GM12878 (cell line): ENCODE measurements at regions not wholly inside any gene's neighbourhood (a gene's known extent, or its start where the extent isn't known, plus 50 kb on each side); places are given as distances from the start of the nearest gene placed in this dataset.

Source experiments
- ATAC-seq: fragments of 200-7000 bp; cut with Tn5 transposase; 3 replicates; pipeline ENCODE4 v1.9.1; 2020; ENCODE audit warnings: mild to moderate bottlenecking, moderate library complexity
- BruUV-seq: library from RNA; stranded (reverse); fragments of 400-500 nt; replicated peaks from 2 replicates; lab custom pipeline; 2021; lab: Mats Ljungman, UMichigan
- CTCF ChIA-PET: fragments of 300-600 bp; sonication (Branson Sonifier 250); formaldehyde crosslinking; extraction: SDS; loops from one replicate; lab custom pipeline; 2021; ENCODE audit warnings: inconsistent platforms; lab: Yijun Ruan, JAX
- POLR2A ChIA-PET: fragments of 350-600 bp; formaldehyde crosslinking; extraction: SDS; loops from one replicate; lab custom pipeline; 2021; ENCODE audit warnings: inconsistent platforms; lab: Charles Lee
- RAD21 ChIA-PET: fragments of 300-600 bp; sonication (Branson Sonifier 250); formaldehyde crosslinking; loops from one replicate; lab custom pipeline; 2023; ENCODE audit warnings: antibody characterized with exemption; ENCODE audit not compliant: unreplicated experiment; lab: Charles Lee
- SMC1A ChIA-PET: fragments of 300-600 bp; sonication (Branson Sonifier 250); formaldehyde crosslinking; loops from one replicate; lab custom pipeline; 2023; ENCODE audit not compliant: unreplicated experiment, uncharacterized antibody; lab: Charles Lee
- DNase-seq: peaks from one replicate; pipeline ENCODE4 v3.0.0-alpha.2; 2011; ENCODE audit warnings: low read depth, low spot score
- FAIRE-seq: peaks from 3 replicates; lab custom pipeline; 2011; peaks lifted over from hg19 to GRCh38; lab: Jason Lieb, UNC
- H2AFZ ChIP-seq: 2 replicates; pipeline ENCODE4 v1.6.0; 2011; ENCODE audit warnings: low read depth, low read length, control low read depth; ENCODE audit not compliant: control insufficient read depth
- H3K27ac ChIP-seq: 2 replicates; pipeline ENCODE4 v1.5.1; 2011; ENCODE audit warnings: control low read depth; ENCODE audit not compliant: control insufficient read depth, insufficient read depth
- H3K27me3 ChIP-seq, 2 experiments: replicated peaks in 1 of 2; 2 replicates each; pipeline versions ENCODE4 v1.6.0 to v1.6.1; 2011; ENCODE audit warnings: low read length in 1 of 2; ENCODE audit not compliant: control insufficient read depth in 2 of 2, insufficient read depth in 2 of 2
- H3K36me3 ChIP-seq, 2 experiments: 2 replicates each; pipeline ENCODE4 v1.5.1; 2011; ENCODE audit warnings: low read length in 1 of 2; ENCODE audit not compliant: control insufficient read depth in 2 of 2, insufficient read depth in 2 of 2
- H3K4me1 ChIP-seq: 2 replicates; pipeline ENCODE4 v1.6.1; 2011; ENCODE audit warnings: mild to moderate bottlenecking, low read length, moderate library complexity, mixed read lengths; ENCODE audit not compliant: control insufficient read depth, insufficient read depth
- H3K4me2 ChIP-seq: 2 replicates; pipeline ENCODE4 v1.6.0; 2011; ENCODE audit warnings: control low read depth; ENCODE audit not compliant: control insufficient read depth, insufficient read depth
- H3K4me3 ChIP-seq: fragments of 200-600 bp; sonication (generic); 2 replicates; pipeline ENCODE4 v1.5.1; 2016
- H3K79me2 ChIP-seq: 2 replicates; pipeline ENCODE4 v1.6.0; 2011; ENCODE audit warnings: low read length; ENCODE audit not compliant: control insufficient read depth, insufficient read depth
- H3K9ac ChIP-seq: 2 replicates; pipeline ENCODE4 v1.8.0; 2011; ENCODE audit warnings: low read length, control low read depth, mixed read lengths; ENCODE audit not compliant: control insufficient read depth, insufficient read depth
- H3K9me3 ChIP-seq: replicated peaks from 3 replicates; pipeline ENCODE4 v1.5.1; 2011; ENCODE audit warnings: mild to moderate bottlenecking, low read length; ENCODE audit not compliant: control insufficient read depth, insufficient read depth
- H4K20me1 ChIP-seq: 2 replicates; pipeline ENCODE4 v1.6.0; 2011; ENCODE audit not compliant: control insufficient read depth, insufficient read depth
- CHD2 ChIP-seq: IDR thresholded peaks from 2 replicates; pipeline ENCODE4 v1.6.1; 2011; ENCODE audit warnings: low read depth, low read length, improper control_type of control experiment, borderline replicate concordance
- CHD4 ChIP-seq: fragments of 200-600 bp; sonication (generic); IDR thresholded peaks from 2 replicates; pipeline ENCODE4 v1.6.1; 2016; ENCODE audit warnings: mild to moderate bottlenecking
- EP300 ChIP-seq, 2 experiments: fragments of 150-350 bp in 1 of 2; IDR thresholded peaks; 2 replicates each; pipeline ENCODE4 v1.6.1; 2011 to 2012; ENCODE audit warnings: low read depth in 2 of 2, low read length in 2 of 2, borderline replicate concordance in 1 of 2, improper control_type of control experiment in 1 of 2, inconsistent platforms in 1 of 2; ENCODE audit not compliant: control insufficient read depth in 1 of 2
- FOS ChIP-seq: IDR thresholded peaks from 3 replicates; pipeline ENCODE4 v1.6.1; 2011; ENCODE audit warnings: borderline replicate concordance; ENCODE audit not compliant: insufficient read length; ENCODE audit errors: extremely low read depth
- FOXK2 ChIP-seq: fragments of 450-650 bp; IDR thresholded peaks from 2 replicates; pipeline ENCODE4 v1.6.1; 2017; ENCODE audit warnings: mild to moderate bottlenecking, moderate library complexity
- IRF5 ChIP-seq: fragments of 450-650 bp; IDR thresholded peaks from 2 replicates; pipeline ENCODE4 v1.6.1; 2017; ENCODE audit warnings: borderline replicate concordance
- MYC ChIP-seq: IDR thresholded peaks from 2 replicates; pipeline ENCODE4 v1.6.1; 2011; ENCODE audit warnings: mild to moderate bottlenecking, low read length, moderate library complexity, inconsistent platforms; ENCODE audit not compliant: insufficient read depth, insufficient replicate concordance, insufficient read length, severe bottlenecking
- POLR2AphosphoS5 ChIP-seq: IDR thresholded peaks from 2 replicates; pipeline ENCODE4 v1.6.1; 2011; ENCODE audit warnings: mild to moderate bottlenecking, low read length, inconsistent platforms
- SKIL ChIP-seq: fragments of 450-650 bp; IDR thresholded peaks from 2 replicates; pipeline ENCODE4 v1.6.1; 2017; ENCODE audit warnings: mild to moderate bottlenecking, low read depth, inconsistent platforms; ENCODE audit not compliant: poor library complexity, severe bottlenecking
- SMAD1 ChIP-seq: fragments of 450-650 bp; IDR thresholded peaks from 2 replicates; pipeline ENCODE4 v1.6.1; 2018; ENCODE audit warnings: mild to moderate bottlenecking, low read depth; ENCODE audit not compliant: partially characterized antibody
- ZBTB11 ChIP-seq: fragments of 450-650 bp; formaldehyde crosslinking; IDR thresholded peaks from 2 replicates; pipeline ENCODE4 v1.5.0; 2022; ENCODE audit warnings: mild to moderate bottlenecking, missing genetic modification characterization
- WGBS: methylation state at CpG from one replicate; pipeline ENCODE4 v1.1.6; 2016; ENCODE audit warnings: low lambda C conversion rate; ENCODE audit not compliant: insufficient replicate concordance, insufficient coverage; ENCODE audit errors: missing lambda C conversion rate; 5-methylcytosine and 5-hydroxymethylcytosine counted together
- in situ Hi-C: fragments of 300-500 bp; cut with MboI; formaldehyde crosslinking; loops from 9 replicates; pipeline ENCODE4 v1.14.3; 2018; ENCODE audit warnings: mixed read lengths
- intact Hi-C: fragments of 100-400 bp; cut with micrococcal nuclease; formaldehyde crosslinking; loops from one replicate; pipeline ENCODE4 v1.14.2; 2022; ENCODE audit not compliant: unreplicated experiment
- TF ChIP-seq, protein P1 (sequence below): fragments of 450-650 bp; IDR thresholded peaks from 2 replicates; pipeline ENCODE4 v1.6.1; 2018; ENCODE audit warnings: mild to moderate bottlenecking, low read depth, moderate library complexity; ENCODE audit not compliant: partially characterized antibody

DNA sequence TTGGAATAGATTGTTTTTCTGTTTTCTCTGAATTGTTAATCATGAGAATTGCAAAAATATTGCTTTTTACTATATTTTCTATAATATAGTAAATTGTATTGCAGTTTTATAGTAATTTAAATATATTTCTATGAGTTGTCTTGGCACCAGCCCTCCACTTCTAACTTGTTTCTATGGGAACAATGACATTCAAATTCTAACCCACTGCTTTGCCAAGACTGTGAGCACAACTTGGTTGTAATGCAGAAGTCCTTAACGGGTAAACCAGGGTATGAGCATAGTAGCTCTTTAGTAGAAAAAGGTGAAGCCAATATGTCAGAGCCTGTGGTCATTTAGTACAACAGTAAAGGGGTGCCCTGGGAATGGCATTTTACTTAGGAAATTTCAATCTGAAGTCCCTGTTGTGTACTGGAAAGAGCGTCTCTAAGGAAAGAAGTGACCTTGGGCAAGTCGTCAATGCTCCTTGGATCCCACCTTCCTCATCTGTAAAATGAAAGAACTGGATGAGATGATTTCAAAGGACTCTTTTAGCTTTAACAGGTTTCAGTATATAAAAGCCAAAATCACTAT, 283.3 kb downstream of the ATP23 start:
- H2AFZ ChIP-seq, result no peak overlapping the region
- no peak overlapping the region for H3K27ac ChIP-seq
- ChIA-PET SMC1A (no interaction called here), CTCF (no interaction called here), RAD21 (no interaction called here), POLR2A (no interaction called here)
- H3K36me3 ChIP-seq, result no peaks in the 10 kb centered on the region
- BruUV-seq, result no TSS peak
- ATAC-seq, result no peak
- no peaks in the 10 kb centered on the region for H3K27me3 ChIP-seq
- H3K79me2 ChIP-seq, result no peaks in the 10 kb centered on the region
- no peak for FAIRE-seq
- intact Hi-C loops (no loop called here), in situ Hi-C loops (loop anchor here (25.0 kb wide), 1 partner anchor 88 kb away; no protein-coding TSS in a partner anchor)
- H3K4me1 ChIP-seq, result no peaks in the 10 kb centered on the region
- no peak overlapping the region for H3K4me3 ChIP-seq
- H3K9me3 ChIP-seq, result no peaks in the 10 kb centered on the region
- H3K9ac ChIP-seq, result no peak overlapping the region
- H4K20me1 ChIP-seq, result no peaks in the 10 kb centered on the region
- DNase-seq, result no peak
- 15% methylated on average over 3 of the region's 3 CpGs for WGBS
- no peak overlapping the region for H3K4me2 ChIP-seq
- TF ChIP-seq EP300 (IDR thresholded peaks at IDR 0.05; ENCODE audit: borderline replicate concordance in 1 of 2, control insufficient read depth in 1 of 2, low read depth in 2 of 2, low read length in 2 of 2) (no peak), CHD2 (no peak), CHD4 (no peak), SMAD1 (no peak), FOXK2 (no peak), SKIL (no peak), MYC (no peak), ZBTB11 (CRISPR knock-in tag) (no peak), POLR2AphosphoS5 (no peak), FOS (no peak), IRF5 (no peak)
- TF ChIP-seq, protein P1, sequence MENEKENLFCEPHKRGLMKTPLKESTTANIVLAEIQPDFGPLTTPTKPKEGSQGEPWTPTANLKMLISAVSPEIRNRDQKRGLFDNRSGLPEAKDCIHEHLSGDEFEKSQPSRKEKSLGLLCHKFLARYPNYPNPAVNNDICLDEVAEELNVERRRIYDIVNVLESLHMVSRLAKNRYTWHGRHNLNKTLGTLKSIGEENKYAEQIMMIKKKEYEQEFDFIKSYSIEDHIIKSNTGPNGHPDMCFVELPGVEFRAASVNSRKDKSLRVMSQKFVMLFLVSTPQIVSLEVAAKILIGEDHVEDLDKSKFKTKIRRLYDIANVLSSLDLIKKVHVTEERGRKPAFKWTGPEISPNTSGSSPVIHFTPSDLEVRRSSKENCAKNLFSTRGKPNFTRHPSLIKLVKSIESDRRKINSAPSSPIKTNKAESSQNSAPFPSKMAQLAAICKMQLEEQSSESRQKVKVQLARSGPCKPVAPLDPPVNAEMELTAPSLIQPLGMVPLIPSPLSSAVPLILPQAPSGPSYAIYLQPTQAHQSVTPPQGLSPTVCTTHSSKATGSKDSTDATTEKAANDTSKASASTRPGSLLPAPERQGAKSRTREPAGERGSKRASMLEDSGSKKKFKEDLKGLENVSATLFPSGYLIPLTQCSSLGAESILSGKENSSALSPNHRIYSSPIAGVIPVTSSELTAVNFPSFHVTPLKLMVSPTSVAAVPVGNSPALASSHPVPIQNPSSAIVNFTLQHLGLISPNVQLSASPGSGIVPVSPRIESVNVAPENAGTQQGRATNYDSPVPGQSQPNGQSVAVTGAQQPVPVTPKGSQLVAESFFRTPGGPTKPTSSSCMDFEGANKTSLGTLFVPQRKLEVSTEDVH, result no peak
